ENCODE measurements at regions not wholly inside any gene's neighbourhood (a gene's known extent, or its start where the extent isn't known, plus 50 kb on each side); places are given as distances from the start of the nearest gene placed in this dataset.

DNA sequence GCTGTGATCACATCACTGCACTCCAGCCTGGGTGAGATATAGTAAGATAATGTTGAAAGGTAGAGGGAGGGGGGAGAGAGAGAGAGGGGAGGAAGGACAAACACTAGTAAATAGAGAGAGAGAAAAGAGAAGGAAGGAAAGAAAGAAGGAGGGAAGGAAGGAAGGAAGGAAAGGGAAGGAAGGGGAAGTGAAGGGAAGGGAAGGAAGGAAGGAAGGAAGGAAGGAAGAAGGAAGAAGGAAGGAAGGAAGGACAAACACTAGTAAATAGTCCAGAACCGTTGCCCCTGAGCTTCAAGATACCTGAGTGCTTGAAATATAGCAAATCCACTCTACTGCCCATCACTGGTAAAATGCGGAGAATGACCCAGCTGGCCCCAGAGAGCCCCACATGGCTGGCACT lies 156.5 kb upstream of the ZNF507 start:
- DNase-seq (ENCODE audit: extremely low read depth in 1 of 2, low read depth in 1 of 2), result no peak

DNA sequence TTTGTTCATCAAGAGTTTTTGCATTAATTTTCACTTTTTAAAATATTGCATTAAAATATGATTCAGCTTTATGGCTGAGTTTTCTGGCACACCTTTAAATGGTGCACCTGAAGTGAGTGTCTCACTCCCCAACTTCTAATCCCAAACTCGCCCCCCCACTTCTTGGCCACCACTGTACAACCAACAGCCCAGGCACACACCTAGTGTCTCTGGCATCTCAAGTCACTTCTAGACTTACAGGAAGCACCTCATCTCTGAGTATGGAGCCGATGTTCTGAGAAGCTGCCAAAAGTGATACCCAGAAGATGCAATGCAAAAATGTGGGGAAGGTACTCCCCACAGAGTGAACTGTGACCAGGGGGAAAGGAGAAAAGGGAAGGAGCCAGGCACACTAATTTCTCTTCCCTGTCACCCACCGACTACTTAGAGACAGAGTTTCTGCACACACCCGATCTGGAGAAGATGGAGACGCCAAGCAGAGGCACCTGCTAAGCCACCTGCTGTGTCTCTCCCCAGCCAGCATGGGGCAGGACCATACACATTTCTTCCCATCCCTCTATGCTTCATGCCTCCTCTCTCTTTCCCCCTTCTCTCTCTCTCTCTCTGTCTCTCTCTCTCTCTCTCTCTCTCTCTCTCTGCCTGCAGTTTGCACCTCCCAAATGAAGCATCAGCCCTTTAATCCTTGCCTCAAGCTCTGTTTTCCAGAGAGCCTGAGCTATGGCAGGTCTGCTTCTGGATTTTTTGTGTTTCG lies 155.3 kb upstream of the ZNF507 start:
- DNase-seq (ENCODE audit: extremely low read depth in 1 of 2, low read depth in 1 of 2), result no peak

DNA sequence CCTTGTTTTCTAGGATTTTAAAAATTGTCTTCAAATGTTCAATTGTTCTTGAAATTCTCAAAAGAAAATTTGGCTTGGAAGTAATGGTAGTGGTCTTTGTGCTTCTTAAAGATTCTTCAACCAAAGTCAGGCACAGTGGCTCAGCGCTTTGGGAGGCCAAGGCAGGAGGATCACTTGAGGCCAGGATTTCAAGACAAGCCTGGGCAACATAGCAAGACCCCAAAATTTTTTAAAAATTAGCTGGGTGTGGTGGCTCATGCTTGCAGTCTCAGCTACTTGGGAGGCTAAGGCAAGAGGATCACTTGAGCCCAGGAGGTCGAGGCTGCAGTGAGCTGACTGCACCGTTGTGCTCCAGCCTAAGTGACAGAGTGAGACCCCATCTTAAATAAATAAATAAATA lies 153.5 kb upstream of the ZNF507 start:
- no peak for DNase-seq (ENCODE audit: extremely low read depth in 1 of 2, low read depth in 1 of 2)

DNA sequence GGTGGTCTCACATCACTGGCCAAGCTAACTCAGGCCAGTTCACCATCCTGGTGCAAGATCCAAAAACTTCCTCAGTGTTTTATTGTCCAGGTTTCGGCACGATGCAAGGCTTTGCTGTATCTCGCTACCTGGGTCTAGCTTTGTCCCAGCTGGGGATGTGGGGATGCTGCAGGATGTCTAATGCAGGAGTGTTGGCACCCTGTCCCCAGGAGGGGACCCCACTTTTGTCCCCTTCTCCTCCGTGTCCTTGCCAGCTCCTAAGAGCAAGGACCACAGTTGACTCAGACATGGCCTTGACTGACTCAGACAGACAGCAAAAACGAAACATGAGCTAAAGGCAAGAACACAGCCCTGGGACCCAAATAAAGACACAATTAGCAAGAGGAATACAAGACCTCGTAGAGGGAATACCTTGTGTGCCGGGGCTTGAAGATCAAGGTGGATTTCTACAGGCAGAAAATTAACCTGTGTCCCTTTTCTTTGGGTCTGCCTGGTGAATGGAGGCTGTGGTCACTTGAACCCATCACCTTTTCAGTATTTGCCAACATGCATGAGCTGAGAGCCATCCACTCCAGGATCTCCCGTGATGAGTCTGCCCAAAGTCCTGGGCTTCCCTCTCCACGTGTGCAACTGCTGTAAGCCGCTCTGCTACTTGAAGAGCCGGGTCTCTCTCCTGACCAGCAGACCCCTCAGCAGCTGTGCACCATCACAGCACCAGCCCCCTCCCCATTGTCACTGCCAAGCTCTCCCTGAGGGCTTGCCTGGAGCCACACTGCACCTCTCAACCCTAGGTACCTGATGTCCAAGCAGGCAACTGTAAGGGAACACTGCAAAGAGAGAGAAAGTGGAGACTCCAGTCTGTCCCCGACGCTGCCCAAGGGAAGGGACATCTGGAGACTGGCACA lies 149.5 kb upstream of the ZNF507 start:
- DNase-seq (ENCODE audit: extremely low read depth in 1 of 2, low read depth in 1 of 2), result no peak

DNA sequence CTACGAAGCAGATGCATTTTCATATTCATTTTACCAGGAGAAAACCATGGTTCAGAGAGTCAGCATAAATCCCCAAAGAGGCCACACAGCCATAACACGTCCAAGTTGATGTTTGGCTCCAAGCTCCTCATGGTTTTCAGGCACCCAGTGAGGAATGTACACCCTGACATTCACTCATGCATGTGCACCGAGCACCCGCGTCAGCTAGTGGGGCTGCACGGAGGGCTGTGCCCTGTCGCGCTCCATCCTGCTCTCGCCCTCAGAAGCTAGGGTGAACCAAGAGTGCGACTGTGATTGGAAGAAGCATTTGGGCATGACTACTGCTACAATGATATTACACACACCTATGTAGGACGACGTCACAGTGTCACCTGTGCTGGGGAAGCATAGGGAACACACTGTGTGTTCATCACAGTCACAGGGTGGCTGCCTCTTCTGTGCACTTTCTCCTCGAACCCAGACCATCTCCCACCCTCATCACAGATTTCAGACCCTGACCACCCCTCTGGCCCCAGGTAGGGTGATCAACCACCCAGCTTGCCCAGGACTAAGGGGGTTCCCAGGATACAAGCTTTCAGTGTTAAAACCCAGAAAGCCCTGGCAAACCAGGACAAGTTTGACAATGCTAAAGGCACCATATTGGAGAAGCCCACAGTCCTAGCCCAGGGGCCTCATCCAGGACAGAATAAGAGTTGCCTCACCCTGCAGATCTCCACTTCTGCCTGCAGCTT lies 148.6 kb upstream of the ZNF507 start:
- no peak for DNase-seq (ENCODE audit: extremely low read depth in 1 of 2, low read depth in 1 of 2)

DNA sequence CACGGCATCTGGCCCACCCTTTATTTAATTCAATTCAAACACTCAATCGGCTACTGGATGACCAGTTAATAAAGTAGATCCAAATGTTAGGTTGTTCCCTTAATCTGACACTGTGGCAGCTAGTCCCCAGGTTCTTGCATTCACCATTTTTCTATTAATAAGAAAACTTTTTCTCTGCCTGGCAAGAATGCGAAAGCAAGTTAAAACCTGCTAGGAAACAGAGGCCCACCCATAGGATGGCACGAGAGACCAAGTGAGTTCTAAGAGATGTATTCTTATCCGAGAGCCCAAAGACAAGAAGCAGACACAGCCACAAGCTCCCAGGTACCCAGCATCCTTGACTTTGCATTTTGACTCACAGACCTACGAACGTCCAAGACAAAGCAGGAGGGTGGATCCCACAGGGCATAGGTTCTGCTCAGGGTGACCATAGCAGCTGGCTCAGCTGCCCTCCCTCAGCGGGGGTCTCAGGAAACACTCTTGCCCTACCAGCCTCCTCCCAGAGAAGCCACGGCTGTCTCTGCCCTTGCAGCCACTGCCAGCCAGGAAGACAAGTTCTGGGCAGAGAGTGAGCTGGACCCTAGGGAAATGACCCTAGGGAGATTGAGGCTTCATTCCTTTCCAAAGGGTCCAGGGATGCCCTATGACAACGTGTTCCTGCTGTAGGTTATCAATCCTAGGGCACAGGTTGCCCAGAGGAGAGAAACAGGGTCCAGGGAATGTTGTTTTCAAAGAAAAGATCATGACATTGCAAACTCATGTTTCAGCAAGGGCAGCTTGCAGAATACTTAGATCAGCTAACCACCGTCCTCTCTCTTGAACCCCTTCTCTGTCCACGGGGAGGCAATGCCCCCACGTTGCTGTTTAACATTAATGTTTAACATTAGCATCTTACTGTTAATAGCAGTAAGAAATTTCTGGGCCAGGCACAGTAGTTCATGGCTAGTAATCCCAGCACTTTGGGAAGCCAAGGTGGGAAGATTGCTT lies 147.2 kb upstream of the ZNF507 start:
- no peak for DNase-seq (ENCODE audit: extremely low read depth in 1 of 2, low read depth in 1 of 2)

DNA sequence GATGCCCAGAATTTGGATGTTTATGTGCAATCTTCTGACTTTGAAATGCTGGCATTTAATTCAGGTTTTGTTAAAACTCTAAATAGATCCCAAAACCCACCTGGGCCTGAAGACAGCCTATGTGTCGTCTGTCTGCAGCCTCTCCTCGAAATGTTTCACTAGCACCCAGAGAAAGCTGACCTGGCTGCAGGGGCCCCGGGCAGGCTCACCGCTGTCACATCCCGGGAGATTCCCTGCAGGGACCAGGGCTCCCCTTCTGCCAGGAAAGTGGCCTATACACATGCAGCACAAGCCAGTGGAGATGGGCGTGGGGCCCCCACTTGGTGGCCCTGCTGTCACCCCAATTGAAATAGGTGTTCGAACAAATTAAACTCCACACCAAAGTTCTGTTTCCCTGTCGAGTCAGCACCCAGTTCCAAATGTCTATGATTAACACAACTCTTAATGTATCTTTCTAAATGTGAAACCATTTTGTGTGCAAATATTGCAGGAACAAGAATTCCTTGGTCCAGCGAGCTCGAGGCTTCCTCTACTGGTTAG lies 145.8 kb upstream of the ZNF507 start:
- no peak for DNase-seq (ENCODE audit: extremely low read depth in 1 of 2, low read depth in 1 of 2)

DNA sequence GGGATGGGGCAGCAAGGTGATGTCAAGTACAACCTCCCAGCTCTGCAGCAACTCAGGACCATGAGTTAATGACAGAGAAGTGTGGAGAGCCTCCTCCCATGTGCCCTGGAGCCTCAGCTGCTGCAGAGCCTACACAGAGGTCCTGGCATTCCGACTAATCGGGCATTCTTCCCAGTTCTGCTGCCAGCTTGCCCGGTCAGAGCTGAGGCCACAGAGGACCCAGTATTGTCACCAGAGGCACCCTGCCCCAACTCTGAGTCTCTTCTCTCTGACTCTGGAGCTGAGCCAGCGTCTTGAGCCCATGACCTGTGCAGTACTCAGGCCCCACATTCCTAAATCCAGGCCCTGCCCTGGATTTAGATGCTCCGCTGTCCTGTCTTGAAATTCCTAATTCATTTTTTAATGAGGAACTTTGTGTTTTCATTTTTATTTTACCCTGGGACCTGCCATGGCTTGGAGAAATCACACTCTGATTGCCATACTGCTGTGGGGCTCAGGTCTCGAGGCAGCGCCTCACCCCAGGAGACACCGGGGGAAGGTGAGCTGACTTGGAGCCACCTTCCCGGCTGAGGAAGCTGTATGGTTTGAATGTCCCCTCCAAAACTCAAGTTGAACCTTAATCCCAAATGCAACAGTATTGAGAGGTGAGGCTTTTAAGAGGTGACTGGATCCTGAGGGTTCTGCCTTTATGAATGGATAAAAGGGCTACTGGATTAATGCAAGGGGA lies 144.9 kb upstream of the ZNF507 start:
- DNase-seq (ENCODE audit: extremely low read depth in 1 of 2, low read depth in 1 of 2), result no peak

DNA sequence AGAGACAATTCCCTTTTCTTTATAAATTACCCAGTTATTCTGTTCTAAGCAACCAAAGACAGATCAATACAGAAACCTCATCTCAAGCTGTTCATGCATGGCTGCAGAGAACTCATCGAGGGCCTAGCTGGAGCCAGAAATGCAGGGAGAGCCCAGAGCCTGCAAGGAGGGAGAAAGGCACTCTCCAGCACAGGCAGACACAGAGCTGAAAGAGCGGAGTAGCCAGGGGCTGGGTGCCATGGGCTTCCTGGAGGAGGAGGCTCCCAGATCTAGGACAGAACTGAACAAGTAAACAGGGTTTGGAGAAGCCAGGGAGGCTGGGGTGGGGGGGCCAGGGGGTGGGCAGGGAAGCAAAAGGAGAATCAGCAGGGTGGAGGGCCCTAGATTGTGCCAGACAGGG lies 144.2 kb upstream of the ZNF507 start:
- no peak for DNase-seq (ENCODE audit: extremely low read depth in 1 of 2, low read depth in 1 of 2)

DNA sequence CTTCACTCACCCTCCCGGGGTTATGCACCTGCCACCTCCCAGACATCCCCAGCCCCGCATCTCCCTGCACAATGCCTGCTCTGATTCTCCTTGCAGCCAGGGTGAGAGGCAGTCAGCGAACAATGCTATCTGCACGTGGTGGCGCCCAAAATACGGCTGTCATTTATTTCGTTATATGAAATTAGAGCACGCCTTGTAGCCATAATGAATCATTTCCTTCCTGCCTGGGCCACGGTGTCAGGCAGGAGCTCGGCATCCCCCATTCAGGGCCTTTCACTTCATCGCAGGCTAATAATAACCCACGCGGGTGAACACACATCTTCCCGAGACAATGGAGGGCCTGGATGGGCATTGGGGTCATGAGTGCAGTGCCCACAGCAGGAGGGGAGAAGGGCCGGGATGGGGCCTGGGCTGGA lies 143.8 kb upstream of the ZNF507 start:
- no peak for DNase-seq (ENCODE audit: extremely low read depth in 1 of 2, low read depth in 1 of 2)

DNA sequence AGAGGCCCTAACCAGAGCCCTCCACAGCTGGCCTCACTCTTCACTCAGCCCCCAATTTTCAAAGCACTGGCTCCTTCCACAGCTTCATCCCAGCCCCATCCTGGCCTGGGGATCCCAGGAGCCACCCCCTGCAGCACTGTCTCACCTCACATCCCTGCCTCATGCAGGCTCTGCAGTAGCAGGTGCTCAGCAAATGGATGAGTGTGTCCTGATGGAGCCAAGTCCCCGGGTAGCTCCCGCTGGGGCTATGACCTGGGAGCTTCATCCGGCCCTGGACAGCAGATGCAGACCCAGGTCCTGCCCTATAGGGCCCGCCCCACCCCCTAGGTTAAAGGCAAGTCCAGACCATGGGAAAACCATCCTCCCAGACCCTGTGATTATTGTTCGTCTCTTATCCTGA lies 143.2 kb upstream of the ZNF507 start:
- no peak for DNase-seq (ENCODE audit: extremely low read depth in 1 of 2, low read depth in 1 of 2)

DNA sequence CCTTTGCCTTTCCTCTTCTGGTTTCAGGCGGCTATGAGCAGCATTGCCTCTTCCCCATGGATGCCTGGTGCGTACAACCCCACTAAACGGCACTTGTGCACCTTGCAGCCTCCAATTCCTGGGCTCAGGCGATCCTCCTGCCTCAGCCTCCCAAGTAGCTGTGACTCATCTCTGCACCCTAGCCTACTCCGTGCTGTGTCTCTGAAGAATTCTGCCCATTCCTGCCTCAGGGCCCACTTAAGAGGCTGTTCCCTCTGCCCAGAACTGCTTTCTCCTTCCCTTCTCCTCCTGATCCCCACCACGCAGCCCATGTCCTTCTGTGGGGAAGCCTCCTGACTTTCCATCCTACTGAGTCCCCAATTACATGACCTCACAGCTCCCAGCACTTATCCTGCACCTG lies 142.2 kb upstream of the ZNF507 start:
- no peak for DNase-seq (ENCODE audit: extremely low read depth in 1 of 2, low read depth in 1 of 2)

DNA sequence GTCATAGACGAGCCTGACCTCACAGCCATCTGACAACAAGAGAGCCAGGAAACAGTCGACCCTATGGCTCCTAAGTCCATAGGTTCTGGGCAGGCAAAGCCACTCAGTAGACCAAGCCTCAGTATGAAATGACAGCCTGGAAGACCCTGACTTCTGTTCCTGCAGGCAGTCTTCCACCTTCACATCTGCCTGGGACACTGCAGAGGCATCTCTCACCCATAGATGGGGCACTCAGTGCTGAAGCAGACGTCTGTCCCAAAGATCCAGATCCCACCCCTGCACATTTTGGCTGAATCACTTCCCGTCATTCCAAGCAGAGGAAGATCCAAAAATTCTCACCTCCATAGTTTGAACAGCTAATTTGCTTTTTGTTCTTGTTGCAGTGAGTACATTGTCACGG lies 139.3 kb upstream of the ZNF507 start:
- DNase-seq (ENCODE audit: extremely low read depth in 1 of 2, low read depth in 1 of 2), result no peak

DNA sequence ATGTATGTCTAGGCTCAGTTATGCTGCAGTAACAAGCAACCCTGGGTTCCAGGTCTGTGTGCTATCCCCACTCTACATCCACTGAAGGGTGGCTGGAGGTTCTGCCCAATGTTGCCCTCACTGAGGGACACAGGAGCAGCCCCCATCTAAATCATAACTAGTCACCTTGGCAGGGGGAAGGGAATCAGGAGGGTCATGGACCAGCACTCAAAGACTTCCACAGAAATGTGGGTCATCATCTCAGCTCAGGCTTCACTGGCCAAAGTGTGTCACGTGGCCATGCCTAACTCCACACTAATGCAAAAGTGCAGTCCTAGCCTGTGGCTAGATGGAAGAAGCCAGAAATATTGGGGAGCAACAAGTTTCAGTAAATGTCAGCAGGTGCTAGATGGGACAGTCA lies 137.3 kb upstream of the ZNF507 start:
- no peak for DNase-seq (ENCODE audit: extremely low read depth in 1 of 2, low read depth in 1 of 2)

DNA sequence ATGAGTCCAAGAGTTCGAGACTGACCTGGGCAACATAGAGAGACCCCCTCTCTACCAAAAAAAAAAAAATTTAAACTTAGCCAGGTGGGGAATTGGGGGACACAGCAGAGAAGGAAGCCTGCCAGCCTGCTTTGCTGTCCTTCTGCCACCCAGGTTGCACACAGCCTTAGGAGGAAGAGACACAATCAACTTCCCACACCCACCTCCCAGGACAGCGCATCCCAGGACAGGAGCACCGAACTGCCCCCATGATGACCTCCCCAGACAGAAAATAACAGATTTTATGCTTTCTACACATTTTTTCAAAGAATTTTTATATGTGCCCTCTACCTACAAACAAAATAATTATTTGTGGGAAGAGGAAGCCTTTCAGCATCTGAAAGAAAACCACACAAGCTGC lies 126.0 kb upstream of the ZNF507 start:
- DNase-seq (ENCODE audit: extremely low read depth in 1 of 2, low read depth in 1 of 2), result no peak

DNA sequence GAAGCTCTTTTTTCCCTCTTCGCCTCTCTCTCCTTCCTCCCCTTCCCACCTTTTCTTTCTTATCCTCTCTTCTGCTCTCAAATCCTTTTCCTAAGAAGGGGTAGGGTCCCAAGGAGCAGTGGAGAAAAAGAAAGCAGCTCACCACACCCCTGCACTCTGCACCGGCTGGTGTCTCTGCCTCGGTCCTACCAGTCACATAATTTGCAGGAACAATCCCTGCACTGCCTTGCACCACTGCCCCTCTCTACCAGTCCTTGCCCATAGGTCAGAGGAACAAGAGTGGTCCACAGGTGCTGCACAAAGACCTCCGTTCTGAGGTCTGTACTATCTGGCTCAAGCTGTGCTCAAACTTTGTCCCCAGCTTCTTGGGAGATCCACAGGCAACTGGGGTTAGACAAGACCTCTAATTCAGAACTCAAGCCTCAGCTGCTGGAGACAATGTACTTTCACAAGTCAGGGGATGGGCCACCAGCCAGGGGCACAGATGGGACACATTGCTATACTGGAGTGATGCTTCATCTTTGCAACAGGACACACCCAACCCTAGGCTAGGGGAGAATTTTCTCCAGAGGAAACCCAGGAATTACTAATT lies 125.4 kb upstream of the ZNF507 start:
- no peak for DNase-seq (ENCODE audit: extremely low read depth in 1 of 2, low read depth in 1 of 2)

DNA sequence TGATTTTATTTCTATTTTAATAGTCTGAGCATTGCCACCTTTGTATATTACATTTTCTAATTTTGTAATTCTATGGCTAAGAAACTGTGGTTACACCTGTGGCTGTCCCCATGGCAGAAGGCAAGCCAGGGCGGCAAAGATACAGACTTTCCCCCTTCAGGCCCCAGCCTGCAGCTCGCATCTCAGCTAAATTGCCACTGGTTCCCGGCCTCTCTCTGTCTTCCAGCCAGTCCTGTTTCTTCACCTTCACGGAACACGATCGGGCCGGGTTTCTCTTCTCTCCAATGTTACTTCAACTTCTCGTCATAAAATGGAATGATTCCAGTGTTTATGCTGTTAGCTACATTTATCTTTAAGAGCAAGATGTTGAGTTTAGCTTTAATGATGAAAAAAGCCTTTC lies 124.5 kb upstream of the ZNF507 start:
- no peak for DNase-seq (ENCODE audit: extremely low read depth in 1 of 2, low read depth in 1 of 2)

DNA sequence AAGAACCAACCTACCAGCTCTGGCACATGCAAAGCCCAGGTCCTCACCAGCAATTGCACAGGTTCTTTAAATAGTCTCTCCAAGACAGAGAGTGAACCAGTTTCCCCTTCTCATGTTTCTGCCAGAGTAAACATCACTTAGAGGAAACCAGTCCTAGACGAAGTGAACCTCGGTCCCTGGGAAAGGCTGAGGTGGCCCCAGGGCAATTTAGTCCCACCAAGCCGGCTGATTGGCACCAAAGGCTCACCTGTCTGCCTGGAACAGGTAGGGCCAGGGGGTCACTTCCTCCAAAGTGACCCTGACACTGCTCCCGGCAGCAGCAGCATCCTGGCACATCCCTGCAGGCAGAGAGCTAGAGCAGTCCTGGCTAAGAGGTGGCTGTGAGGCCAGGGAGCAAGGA lies 122.9 kb upstream of the ZNF507 start:
- DNase-seq (ENCODE audit: extremely low read depth in 1 of 2, low read depth in 1 of 2), result no peak

DNA sequence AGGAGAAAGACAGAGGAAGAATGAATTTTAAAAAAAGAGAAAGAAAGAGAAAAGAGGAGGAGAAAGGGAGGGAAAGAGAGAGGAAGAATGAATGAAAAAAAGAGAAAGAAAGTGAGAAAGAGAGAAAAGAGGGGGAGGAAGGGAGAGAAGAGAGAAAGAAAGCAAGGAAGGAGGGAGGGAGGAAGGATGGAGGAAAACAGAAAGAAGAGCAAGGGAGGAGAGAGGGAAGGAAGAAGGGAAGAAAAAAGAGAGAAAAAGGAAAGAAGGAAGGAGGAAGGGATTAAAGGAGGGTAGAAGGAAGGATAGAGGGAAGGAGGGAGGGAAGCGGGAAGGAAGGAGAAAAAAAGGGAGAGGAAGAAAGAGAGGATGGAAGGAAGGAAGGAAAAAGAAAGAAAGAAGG lies 122.3 kb upstream of the ZNF507 start:
- no peak for DNase-seq (ENCODE audit: extremely low read depth in 1 of 2, low read depth in 1 of 2)

Measured in activated CD8-positive, alpha-beta memory T cell treated with anti-CD3 and anti-CD28 coated beads for 1 hour (primary cell).